ENCODE measurements at regions not wholly inside any gene's neighbourhood (a gene's known extent, or its start where the extent isn't known, plus 50 kb on each side); places are given as distances from the start of the nearest gene placed in this dataset.

GRCh38 chr7:125506331-125506730 is 576.7 kb upstream of the POT1 start:
- in situ Hi-C loops (cut with HindIII; ENCODE audit: low sequenced_read_pairs), result no loop called here
- no peak for DNase-seq (ENCODE audit: low read depth, low spot score)
- H3K4me3 ChIP-seq (ENCODE audit: low read depth, low read length), result no peak overlapping the region
- TF ChIP-seq, protein P1, sequence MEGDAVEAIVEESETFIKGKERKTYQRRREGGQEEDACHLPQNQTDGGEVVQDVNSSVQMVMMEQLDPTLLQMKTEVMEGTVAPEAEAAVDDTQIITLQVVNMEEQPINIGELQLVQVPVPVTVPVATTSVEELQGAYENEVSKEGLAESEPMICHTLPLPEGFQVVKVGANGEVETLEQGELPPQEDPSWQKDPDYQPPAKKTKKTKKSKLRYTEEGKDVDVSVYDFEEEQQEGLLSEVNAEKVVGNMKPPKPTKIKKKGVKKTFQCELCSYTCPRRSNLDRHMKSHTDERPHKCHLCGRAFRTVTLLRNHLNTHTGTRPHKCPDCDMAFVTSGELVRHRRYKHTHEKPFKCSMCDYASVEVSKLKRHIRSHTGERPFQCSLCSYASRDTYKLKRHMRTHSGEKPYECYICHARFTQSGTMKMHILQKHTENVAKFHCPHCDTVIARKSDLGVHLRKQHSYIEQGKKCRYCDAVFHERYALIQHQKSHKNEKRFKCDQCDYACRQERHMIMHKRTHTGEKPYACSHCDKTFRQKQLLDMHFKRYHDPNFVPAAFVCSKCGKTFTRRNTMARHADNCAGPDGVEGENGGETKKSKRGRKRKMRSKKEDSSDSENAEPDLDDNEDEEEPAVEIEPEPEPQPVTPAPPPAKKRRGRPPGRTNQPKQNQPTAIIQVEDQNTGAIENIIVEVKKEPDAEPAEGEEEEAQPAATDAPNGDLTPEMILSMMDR (IDR thresholded peaks at IDR 0.05; ENCODE audit: low read depth, low read length), result no peak

GRCh38 chr7:125504848-125505247 is 575.2 kb upstream of the POT1 start:
- TF ChIP-seq, protein P1 (IDR thresholded peaks at IDR 0.05; ENCODE audit: low read depth, low read length), result no peak
- in situ Hi-C loops (cut with HindIII; ENCODE audit: low sequenced_read_pairs), result no loop called here
- DNase-seq (ENCODE audit: low read depth, low spot score), result no peak
- H3K4me3 ChIP-seq (ENCODE audit: low read depth, low read length), result no peak overlapping the region

DNA sequence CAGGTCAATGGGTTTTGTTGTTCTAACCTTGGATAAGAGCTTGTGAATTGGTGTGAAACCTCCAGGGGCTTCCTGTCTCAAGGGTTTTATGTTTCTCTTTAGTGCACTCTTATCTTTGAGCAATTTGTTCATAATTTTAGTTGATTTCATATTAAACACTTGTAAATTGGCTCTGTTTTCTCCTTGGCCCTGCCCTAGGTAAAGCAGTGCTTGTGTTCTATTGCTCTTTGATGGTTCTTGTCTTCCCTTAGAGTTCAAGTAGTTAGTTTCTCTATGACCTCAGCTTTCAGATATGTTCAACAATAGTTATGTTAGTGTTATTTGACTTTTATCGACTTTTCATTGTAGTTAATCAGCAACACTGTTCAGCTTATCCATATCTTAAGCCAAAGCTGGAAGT is 566.4 kb upstream of the POT1 start:
- H3K4me3 ChIP-seq (ENCODE audit: low read depth, low read length), result no peak overlapping the region
- in situ Hi-C loops (cut with HindIII; ENCODE audit: low sequenced_read_pairs), result no loop called here
- DNase-seq (ENCODE audit: low read depth, low spot score), result no peak
- TF ChIP-seq, protein P1 (IDR thresholded peaks at IDR 0.05; ENCODE audit: low read depth, low read length), result no peak

GRCh38 chr7:125492521-125492920 is 562.9 kb upstream of the POT1 start:
- in situ Hi-C loops (cut with HindIII; ENCODE audit: low sequenced_read_pairs), result no loop called here
- no peak overlapping the region for H3K4me3 ChIP-seq (ENCODE audit: low read depth, low read length)
- TF ChIP-seq, protein P1 (IDR thresholded peaks at IDR 0.05; ENCODE audit: low read depth, low read length), result no peak
- no peak for DNase-seq (ENCODE audit: low read depth, low spot score)

GRCh38 chr7:125491137-125491536 is 561.5 kb upstream of the POT1 start:
- DNase-seq (ENCODE audit: low read depth, low spot score), result no peak
- in situ Hi-C loops (cut with HindIII; ENCODE audit: low sequenced_read_pairs), result no loop called here
- H3K4me3 ChIP-seq (ENCODE audit: low read depth, low read length), result no peak overlapping the region
- TF ChIP-seq, protein P1 (IDR thresholded peaks at IDR 0.05; ENCODE audit: low read depth, low read length), result no peak

- DNase-seq (ENCODE audit: low read depth, low spot score), result no peak
- H3K4me3 ChIP-seq (ENCODE audit: low read depth, low read length), result no peak overlapping the region
- in situ Hi-C loops (cut with HindIII; ENCODE audit: low sequenced_read_pairs), result no loop called here
- TF ChIP-seq, protein P1 (IDR thresholded peaks at IDR 0.05; ENCODE audit: low read depth, low read length), result no peak
These were observed 560.5 kb upstream of the POT1 start for GRCh38 chr7:125490167-125490566.

- no peak overlapping the region for H3K4me3 ChIP-seq (ENCODE audit: low read depth, low read length)
- TF ChIP-seq, protein P1 (IDR thresholded peaks at IDR 0.05; ENCODE audit: low read depth, low read length), result no peak
- in situ Hi-C loops (cut with HindIII; ENCODE audit: low sequenced_read_pairs), result no loop called here
- no peak for DNase-seq (ENCODE audit: low read depth, low spot score)
These were observed 555.6 kb upstream of the POT1 start for GRCh38 chr7:125485223-125485622.
